NCI-H128 (cell line): ENCODE measurements at regions not wholly inside any gene's neighbourhood (a gene's known extent, or its start where the extent isn't known, plus 50 kb on each side); places are given as distances from the start of the nearest gene placed in this dataset.

Experiments used
- DNase-seq: peaks from one replicate; lab custom pipeline; 2025; ENCODE audit not compliant: unreplicated experiment; lab: John Stamatoyannopoulos, UW

DNA sequence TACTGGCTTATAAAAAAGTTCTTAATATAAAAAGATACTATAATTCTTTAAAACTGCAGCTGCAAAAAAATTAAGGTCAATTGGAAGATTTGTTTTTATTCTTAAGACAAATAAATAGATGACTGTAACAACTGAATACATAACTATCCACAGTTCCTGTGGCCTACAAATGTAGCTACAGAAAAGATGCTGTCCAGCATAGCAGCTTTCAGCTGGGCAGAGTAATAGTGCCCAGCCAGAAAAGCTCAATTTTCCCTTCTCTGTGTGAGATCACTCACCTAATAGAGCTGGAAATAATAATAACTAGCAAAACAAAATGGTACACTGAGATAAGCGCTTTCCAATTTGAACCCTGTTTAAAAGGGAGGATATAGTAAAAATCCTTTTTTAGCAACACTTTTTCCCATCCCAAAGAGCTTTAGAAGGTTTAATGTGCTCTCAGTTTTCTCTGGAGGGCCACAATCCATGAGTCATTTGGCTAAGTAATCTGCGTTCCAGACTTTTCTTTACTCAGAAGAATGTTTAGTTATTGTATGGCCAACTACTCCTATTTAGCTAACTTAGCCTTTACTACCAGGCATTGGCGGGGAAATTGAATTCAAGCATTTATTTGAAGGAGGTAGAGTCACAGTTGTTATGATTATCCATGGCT is 158.1 kb upstream of the SLC39A10 start:
- DNase-seq: no peak

DNA sequence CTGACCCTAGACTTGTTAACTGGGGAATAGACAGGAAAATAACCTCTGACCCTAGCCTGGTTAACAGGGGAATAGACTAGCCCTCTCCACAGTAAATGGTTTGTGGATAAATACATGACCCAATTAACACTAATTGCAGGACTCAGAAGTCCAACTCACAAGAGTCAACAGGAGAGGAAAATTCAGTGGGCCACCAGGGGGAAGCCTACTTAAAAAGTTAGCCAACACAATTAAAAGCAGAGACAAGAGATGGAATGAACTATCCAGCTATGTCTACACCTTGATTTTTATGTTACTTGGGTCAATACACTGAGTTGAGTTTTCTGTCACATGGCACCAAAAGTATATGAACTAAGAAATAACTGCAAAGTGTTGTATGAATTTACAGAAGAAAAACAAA is 158.8 kb upstream of the SLC39A10 start:
- no peak for DNase-seq

DNA sequence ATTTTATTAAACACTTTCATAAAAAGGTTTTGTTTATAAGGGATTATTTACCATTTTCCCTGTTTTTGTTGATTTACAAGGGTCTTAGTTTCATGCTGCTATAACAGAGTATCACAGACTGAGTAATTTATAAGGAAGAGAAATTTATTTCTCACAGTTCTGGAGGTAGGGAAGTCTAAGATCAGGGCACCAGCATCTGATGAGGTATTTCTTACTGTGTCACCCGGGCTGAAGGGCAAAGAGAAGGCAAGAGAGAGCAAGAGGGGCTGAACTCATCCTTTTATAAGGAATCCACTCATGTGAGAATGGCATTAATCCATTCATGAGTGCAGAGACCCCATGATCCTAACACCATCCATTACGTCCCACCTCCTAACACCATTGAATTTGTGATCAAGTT is 160.0 kb upstream of the SLC39A10 start:
- DNase-seq: no peak

DNA sequence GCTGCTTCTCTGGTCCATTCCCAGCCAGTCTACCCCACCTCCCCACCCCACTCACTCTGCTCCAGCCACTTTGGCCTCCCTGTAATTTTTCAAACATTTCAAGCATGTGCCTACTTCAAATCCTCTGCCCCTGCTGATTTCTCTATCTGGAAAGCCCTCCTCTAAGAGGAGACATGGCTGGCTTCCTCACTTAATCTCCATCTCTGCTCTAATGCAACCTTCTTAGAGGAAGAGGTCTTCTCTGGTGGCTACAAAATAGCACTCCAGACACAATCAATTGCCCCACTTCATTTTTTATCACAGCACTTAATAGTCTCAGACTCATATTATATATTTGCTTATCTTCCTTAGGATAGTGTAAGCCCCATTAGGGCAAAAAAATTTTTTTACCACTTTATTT is 161.1 kb upstream of the SLC39A10 start:
- no peak for DNase-seq

DNA sequence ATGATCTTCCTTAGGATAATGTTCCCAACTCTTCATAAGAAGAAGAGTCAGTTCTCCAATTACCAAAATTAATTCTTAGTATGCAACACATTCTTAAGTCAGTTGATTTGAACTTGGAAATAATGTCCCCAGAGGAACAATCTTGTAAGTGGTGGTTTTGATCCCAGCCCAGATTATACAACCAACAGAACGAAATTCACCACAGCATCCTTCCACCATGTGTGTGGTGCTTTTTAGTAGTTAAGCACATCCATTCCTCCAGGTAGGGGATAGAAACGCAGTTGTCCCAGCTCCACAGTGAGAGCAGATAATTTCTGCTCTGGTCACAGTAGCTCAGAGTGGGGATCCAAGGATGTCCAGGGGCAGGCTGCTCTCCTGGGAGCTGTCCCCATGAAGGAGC is 161.7 kb upstream of the SLC39A10 start:
- DNase-seq: no peak

DNA sequence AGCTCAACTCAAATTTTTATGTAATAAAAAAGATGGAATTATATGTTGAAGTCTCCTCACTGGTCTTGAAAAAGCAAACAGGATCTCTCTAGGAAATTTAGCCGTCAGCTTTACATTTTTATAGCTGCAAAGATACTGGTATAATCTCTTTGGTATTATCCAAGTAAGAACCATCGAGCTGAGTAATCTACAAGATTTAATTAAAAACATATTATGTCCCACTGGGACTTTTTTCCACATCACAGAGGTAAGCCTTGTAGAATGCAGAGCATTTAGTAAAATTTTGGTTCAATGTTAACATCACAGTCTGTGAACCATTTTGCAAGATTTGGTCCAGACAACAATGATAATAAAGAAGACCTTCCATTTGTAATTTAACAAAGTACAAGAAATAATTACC is 162.6 kb upstream of the SLC39A10 start:
- DNase-seq: no peak

DNA sequence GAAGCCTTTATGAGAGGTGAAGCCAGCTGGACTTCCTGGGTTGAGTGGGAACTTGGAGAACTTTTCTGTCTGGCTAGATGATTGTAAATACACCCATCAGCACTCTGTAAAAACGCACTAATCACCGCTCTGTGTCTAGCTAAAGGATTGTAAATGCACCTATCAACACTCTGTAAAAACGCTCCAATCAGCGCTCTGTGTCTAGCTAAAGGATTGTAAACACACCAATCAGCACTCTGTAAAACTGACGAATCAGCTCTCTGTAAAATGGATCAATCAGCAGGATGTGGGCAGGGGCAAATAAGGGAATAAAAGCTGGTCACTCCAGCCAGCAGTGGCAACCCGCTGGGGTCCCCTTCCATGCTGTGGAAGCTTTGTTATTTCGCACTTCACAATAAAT is 163.6 kb upstream of the SLC39A10 start:
- no peak for DNase-seq

DNA sequence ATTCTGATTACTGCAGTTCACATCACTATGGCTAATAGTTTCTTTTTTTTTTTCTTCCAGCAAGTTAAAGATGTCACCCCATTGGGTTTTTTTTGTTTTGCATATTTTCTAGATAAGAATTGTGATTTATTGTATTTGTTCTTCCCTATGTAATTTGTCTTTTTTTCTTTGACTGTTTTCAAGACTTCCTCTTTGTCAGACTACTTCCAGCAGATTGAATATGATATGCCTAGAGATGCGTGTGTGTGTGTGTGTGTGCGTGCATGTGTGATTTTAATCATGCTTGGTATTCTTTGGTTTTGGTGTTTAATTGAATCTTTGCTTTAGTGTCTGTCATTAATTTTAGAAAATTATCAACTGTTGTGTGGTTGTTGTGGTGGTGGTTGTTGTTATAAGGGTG is 166.7 kb upstream of the SLC39A10 start:
- DNase-seq: no peak

DNA sequence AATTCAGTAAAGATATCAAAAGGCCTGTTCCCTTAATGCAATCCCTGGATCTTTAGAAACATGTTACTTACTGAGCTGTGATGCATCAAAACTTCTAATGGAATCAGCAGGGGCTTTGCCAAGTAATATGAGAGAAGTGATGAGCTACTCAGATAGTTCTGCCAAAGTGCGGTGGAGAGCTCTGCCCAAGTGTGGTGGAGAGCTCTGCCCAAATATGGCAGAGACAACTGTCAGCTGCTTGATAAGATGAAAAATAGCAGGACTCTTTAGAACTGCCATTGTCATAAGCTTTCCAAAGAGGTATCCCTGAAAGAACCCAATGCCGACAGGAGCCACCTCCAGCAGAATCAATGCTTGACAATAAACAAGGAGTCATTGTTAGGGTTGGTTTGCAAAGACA is 167.9 kb upstream of the SLC39A10 start:
- DNase-seq: no peak

DNA sequence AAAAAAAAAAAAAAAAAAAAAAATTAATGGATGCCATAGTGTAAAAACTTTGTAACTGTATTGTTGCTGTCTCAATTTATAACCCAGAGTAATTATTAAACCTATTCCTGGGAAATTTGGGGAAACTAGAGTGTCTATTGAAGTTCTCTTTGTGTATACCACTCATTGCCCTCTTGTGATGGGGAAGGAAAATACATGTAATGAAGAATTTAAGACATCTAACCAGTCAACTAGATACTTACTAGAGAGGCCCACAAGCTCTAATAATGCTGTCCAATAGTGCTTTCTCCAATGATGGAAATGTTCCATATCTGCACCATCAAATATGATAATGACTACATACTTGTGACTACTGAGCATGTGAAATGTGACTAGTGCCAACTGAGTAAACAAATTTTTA is 168.5 kb upstream of the SLC39A10 start:
- DNase-seq: no peak

DNA sequence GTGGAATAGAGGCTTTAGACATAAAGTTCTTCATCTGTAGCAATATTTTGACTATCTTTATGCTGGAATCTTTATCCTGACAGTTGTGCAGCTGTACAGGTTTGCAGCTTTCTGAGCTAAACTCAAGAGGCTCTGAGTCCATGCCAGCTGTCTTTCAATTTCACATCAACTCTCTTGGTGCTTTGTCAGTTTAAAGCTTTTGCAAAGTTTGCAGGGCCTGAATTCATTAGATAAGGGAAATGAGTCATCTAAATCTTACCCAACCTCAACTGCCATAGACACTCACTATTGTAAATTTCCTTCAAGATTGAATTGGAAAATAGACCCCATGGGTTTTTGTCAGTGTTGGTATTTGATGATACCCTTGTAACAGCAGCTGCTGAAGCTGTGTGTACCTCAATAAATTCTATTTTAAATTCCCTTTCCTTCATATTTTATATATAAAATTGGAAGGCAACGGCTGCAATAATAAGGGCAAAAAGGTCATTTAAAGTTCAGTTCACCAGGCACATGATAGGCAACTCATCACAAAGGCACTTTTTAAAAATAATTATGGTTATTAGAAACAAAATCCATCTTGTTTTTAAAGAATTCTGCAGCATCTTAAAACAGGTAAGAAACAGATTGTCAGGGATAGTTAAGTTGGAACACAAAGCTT is 169.9 kb upstream of the SLC39A10 start:
- DNase-seq: no peak

DNA sequence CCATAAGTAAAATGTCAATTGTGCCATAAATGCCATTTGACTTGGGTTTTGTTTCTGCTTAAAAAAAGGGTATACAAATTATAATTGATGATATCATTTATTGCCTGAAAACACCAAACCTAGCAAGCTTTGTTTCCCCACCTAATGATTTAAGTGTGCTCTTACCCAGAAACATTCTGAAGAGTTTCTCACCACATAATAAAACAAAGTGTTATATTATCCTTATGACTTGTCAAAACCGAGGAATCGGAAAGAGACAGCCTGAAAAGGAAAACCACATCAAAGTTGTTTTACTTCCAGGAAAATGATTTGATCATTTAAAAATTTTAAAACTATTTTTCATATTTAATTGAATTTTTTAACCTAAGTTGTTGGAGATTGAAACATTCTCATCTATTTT is 170.5 kb upstream of the SLC39A10 start:
- no peak for DNase-seq

DNA sequence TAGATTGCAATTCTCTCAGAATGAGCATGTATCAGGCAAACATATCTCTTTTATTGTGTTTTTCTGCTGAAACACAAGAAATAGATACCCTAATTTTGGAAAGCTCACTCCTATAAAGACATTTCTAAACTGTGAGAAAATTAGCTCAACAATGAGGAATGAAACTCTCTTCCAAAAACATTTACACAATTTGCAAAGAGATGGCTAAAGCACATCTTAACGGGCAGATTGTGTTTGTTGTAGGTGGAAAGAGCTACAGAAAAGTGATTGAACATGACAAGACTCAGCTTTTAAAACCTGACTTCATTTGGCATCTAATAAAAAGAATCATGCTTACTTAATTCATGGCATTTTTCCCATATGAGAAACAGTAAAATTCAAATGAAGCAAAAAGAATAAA is 175.0 kb upstream of the SLC39A10 start:
- no peak for DNase-seq

DNA sequence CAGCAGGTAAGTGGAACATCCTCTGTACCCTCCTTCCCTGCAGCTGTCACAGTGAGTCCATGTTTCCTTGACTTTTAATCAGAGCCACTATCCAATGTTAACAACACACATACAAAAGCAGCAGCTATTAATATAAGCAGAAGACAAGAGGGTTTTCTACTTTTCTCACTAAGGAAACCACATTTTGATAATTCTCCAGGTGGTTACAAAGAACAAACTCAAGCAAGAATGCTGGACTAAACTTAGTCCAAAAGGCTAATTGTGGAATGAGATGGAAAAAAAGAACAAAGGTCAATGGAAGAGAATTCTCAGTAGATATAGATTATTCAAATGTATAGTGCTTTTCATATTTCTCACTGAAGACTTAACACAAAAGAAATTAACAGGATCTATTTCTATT is 176.9 kb upstream of the SLC39A10 start:
- no peak for DNase-seq

DNA sequence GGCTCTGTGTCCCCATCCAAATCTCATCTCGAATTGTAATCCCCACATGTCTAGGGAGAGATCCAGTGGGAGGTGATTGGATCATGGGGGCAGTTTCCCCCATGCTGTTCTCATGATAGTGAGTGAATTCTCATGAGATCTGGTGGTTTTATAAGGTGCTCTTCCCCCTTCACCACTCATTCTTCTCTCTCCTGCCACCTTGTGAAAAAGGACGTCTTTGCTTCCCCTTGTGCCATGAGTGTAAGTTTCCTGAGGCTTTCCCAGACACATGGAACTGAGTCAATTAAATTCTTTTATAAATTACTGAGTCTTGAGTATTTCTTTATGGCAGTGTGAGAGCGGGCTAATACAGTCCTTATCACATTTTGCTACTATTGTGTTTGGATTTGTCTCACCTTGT is 177.6 kb upstream of the SLC39A10 start:
- no peak for DNase-seq

DNA sequence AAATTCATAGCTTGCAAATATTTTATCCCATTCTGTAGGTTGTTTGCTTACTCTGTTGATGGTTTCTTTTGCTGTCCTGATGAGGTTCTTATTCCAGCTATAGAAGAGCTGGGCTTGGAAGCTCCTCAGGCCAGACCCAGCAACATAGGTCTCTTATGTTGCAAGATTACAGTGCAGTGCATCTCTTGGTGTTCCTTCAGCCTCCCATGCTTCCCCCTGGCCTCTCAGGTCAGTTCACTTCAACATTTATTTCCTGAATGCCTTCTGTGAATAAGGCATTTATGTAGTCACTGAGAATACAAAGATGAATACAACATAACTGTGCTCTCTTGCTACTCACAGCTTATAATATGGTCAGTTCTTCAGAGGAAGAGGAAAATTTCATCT is 179.0 kb upstream of the SLC39A10 start:
- DNase-seq: no peak

DNA sequence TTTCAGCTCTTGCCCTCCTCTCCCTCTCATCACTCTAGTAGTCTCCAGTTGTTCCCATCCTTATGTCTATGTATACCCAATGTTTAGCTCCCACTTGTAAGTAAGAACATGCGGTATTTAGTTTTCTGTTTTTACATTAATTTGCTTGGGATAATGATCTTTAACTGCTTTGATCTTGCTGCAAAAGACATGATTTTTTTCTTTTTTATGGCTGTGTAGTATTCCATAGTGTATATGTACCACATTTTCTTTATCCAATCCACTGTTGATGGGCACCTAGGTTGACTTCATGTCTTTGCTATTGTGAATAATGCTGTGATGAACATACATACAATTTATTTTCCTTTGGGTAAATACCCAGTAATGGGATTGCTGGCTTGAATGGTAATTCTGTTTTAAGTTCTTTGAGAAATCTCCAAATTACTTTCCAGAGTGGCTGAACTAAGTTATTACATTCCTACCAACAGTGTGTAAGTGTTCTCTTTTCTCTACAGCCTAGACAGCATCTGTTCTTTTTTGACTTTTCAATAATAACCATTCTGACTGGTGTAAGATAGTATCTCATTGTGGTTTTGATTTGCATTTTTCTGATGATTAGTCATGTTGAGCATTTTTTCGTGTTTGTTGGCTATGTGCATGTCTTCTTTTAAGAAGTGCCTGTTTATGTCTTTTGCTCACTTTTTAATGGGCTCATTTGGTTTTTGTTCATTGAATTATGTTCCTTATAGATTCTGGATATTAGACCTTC is 179.6 kb upstream of the SLC39A10 start:
- no peak for DNase-seq

DNA sequence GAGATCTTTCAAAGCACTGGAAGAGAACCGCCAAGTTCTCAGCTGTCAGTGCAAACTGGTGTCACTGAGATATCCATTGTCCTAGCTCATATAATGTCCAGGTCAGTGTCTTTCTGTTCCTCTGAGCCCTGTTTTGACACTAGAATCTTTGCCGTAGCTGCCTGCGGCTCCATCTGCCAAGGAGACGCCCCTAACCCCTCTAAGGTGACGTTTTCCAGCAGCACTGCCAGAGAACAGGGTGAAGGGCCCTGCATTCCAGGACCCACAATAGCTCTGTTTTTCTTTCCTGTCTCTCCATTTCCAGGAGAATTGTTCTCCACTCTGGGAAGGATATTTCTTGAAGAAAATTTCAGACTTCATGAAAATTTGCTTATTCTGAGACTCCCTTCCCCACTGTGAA is 181.7 kb upstream of the SLC39A10 start:
- no peak for DNase-seq

DNA sequence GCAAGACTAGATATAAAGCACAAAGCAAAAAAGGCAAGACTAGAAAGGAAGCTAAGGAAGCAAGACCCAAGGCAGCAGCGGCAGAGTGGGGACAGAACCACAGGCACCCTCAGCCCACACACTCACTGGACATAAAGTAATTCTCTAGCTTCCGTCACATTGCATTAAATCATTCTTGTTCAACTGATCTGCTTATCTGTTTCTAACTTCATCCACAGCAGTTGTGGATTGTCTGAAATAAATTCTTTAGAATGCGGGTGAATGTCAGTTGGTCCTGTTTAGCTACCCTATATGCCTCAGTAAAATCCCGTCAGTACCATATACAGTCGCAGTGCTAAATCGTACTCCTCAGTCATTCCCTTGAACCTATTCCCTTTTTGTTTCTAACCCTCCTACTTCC is 183.2 kb upstream of the SLC39A10 start:
- no peak for DNase-seq

DNA sequence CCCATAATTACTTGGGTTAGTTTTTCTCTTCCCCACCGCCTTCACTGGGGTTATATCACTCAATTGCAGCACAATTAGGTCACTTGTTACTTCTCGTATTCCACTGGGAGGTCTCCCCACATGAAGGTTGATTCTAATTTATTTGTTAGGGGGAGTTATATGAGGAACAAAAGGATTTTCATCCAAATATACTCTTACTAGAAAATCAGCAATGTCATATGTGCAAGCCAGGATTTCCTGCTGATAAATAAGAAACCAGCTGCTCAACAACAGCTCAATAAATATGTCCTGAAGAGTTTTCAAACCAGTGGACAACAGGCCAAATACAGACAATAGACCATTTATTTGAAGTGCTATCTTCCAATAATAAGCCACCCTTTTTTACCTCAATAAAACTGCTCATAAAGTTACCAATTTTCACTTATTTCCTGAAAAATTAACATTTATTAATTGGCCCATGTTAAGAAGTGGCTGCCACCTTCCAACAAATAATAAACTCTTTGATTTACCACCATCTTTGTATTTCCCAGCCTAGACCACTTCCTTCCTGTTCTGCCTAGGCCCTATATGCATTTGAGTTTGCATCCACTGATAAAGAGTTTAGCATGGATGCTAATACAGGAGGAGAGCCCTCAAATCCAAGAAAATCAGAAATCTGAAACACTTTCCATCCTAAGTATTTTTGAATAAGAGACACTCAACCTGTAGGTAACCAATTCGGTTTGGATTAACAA is 184.4 kb upstream of the SLC39A10 start:
- no peak for DNase-seq

DNA sequence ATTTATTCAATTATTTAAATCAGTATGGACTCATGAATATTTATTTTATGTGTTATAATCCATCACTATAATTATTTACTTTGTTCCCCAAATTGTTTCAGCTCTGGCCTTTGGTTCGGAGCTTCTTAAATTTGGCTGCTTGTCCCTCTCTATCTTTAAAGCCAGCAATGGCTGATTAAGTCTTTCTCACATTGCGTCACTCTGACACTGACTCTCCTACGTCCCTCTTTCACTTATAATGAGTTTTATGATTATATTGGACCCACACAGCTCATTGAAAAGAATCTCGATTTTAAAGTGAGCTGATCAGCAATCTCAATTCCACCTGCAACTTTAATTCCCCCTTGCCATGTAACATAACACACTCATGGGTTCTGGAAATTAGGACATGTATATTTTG is 185.2 kb upstream of the SLC39A10 start:
- DNase-seq: no peak

DNA sequence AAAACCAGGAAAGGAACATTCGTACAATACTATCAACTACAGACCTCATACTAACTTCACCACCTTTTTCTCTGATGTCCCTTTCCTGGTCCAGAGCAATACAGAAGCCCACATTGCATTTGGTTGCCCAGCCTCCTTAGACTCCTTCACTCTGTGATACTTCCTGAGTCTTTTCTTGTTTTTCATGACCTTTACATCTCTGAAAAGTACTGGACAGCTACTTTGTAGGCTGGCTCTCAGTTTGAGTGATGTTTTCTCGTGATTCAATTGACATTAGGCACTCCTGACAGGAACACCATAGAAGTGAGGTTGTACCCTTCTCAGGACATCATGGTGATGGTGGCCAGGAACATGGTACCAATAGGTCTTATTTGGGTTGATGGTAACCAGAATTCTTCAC is 185.9 kb upstream of the SLC39A10 start:
- no peak for DNase-seq
